Ishikawa (cell line): ENCODE measurements at regions not wholly inside any gene's neighbourhood (a gene's known extent, or its start where the extent isn't known, plus 50 kb on each side); places are given as distances from the start of the nearest gene placed in this dataset.

ENCODE experiments used
- MAX ChIP-seq: IDR thresholded peaks from 2 replicates; pipeline ENCODE4 v1.6.1; 2012
- TAF1 ChIP-seq: IDR thresholded peaks from 2 replicates; pipeline ENCODE4 v1.6.1; 2012; ENCODE audit warnings: low read depth, mild to moderate bottlenecking

DNA sequence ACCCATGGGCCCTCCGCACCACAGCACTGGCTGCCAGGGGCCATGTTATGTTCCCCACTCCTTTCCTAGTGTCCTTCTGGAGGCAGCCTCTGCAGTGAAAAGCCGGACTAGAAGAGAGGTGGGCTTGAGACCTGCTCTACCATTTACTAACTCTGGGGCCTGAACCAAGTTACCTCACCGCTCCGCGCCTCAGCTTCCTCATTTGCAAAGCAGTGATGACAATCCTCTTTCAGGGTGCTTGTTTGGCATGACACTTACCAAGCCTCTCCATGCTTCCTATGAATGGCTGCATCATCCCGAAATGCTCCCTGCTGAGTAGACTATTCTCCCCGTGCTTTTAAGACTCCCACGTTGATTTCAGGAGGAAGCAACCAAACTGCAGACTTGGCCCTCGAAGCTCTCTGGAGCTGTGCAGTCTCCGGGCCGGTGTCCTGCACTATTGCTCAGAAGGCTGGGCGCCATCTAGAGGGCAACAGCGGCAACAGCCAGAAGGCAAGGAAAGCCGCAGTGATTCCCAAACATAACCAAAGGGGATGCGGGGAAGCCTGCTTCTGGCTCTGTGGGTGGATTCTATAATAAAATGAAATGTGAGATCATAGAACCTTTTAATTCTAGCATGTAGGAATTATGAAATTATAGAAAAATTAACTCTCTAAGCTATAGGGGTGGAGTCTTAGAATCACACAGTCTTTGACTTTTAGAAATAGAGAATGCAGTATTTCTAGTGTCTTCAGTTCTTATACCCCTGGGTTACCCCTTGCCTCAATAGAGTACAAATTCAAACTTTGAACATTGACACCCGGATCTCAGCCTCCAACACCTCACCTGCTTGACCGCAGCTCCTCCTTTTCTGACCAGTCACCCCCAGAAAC is 599.8 kb upstream of the BRINP1 start:
- TF ChIP-seq MAX = no peak
- no peak for TF ChIP-seq TAF1
